Tibial artery (tissue), 4 donors: ENCODE measurements at regions not wholly inside any gene's neighbourhood (a gene's known extent, or its start where the extent isn't known, plus 50 kb on each side); places are given as distances from the start of the nearest gene placed in this dataset.

Experiments
- DNase-seq, 2 donors: peaks; one replicate each; pipeline ENCODE4 v3.0.0-alpha.2; 2019
- H3K27ac ChIP-seq, 2 donors: fragments of 200-600 bp; sonication (generic) in 1 of 2; 1 replicate in 1 of 2; 2 replicates in 1 of 2; pipeline ENCODE4 v1.5.1; 2018 to 2019; ENCODE audit warnings: mild to moderate bottlenecking in 1 of 2
- H3K27me3 ChIP-seq, 2 donors: fragments of 200-600 bp; sonication (generic) in 1 of 2; one replicate each; pipeline versions ENCODE4 v1.5.1 to v1.6.0; 2016 to 2019
- H3K36me3 ChIP-seq, 3 donors: fragments of 200-600 bp; sonication (generic) in 2 of 3; one replicate each; pipeline ENCODE4 v1.5.1; 2016 to 2019; ENCODE audit warnings: mild to moderate bottlenecking in 2 of 3
- H3K4me1 ChIP-seq, 4 donors: fragments of 200-600 bp; sonication (generic) in 2 of 4; 1 replicate in 3 of 4; 2 replicates in 1 of 4; pipeline ENCODE4 v1.5.1; 2016 to 2019
- H3K4me3 ChIP-seq, 2 donors: fragments of 200-600 bp; sonication (generic) in 1 of 2; 1 replicate in 1 of 2; 2 replicates in 1 of 2; pipeline ENCODE4 v1.5.1; 2018 to 2019; ENCODE audit warnings: mild to moderate bottlenecking in 2 of 2
- H3K9me3 ChIP-seq, 3 donors: fragments of 200-600 bp; sonication (generic) in 1 of 3; one replicate each; pipeline ENCODE4 v1.5.1; 2016 to 2019
- CTCF ChIP-seq, 2 experiments: fragments of 200-600 bp in 1 of 2; fragments of 450-650 bp in 1 of 2; IDR thresholded peaks; one replicate each; pipeline ENCODE4 v1.5.1; 2017 to 2019; ENCODE audit warnings: antibody characterized with exemption in 2 of 2, mild to moderate bottlenecking in 1 of 2, moderate library complexity in 1 of 2
- intact Hi-C: fragments of 100-400 bp; cut with DNase I; formaldehyde crosslinking; loops from one replicate; pipeline ENCODE4 v1.15.0; 2023; ENCODE audit warnings: low total_unique reads

GRCh38 chr22:49616356-49617231 lies 211.1 kb downstream of the BRD1 start:
- Histone ChIP-seq H3K9me3 (peaks cover 0 to 15% (median 14%) of the 10 kb centered on the region in 3 donors), H3K4me3 (no peak overlapping the region), H3K27me3 (peaks cover 0 to 22% of the 10 kb centered on the region in 2 donors), H3K36me3 (no peaks in the 10 kb centered on the region), H3K4me1 (no peaks in the 10 kb centered on the region), H3K27ac (no peak overlapping the region)
- TF ChIP-seq CTCF (IDR thresholded peaks at IDR 0.05) = no peak
- intact Hi-C loops = no loop called here
- DNase-seq = peak; percentile 9 to 56

- intact Hi-C loops = no loop called here
- peak; percentile 12 to 43 for DNase-seq
- Histone ChIP-seq H3K36me3 (no peaks in the 10 kb centered on the region), H3K4me1 (no peaks in the 10 kb centered on the region), H3K4me3 (no peak overlapping the region), H3K27ac (no peak overlapping the region), H3K27me3 (peaks cover 0 to 11% of the 10 kb centered on the region in 2 donors), H3K9me3 (peaks cover 0 to 15% (median 14%) of the 10 kb centered on the region in 3 donors)
- no peak for TF ChIP-seq CTCF (IDR thresholded peaks at IDR 0.05)
Observed at GRCh38 chr22:49614966-49615965, 212.4 kb downstream of the BRD1 start.

- no peak overlapping the region for H3K27ac ChIP-seq
- intact Hi-C loops = no loop called here
- peak; percentile 13 to 21 for DNase-seq
- no peak overlapping the region for H3K4me3 ChIP-seq
- H3K4me1 ChIP-seq = no peaks in the 10 kb centered on the region
- TF ChIP-seq CTCF (IDR thresholded peaks at IDR 0.05) = no peak
- H3K36me3 ChIP-seq = no peaks in the 10 kb centered on the region
- peaks cover 0 to 15% (median 14%) of the 10 kb centered on the region in 3 donors for H3K9me3 ChIP-seq
- H3K27me3 ChIP-seq = peaks cover 0 to 7% of the 10 kb centered on the region in 2 donors
Observed at GRCh38 chr22:49613511-49614270, 214.0 kb downstream of the BRD1 start.

GRCh38 chr22:49613108-49613507 lies 214.6 kb downstream of the BRD1 start:
- intact Hi-C loops = no loop called here
- DNase-seq = peak; percentile 2 to 28
- H3K9me3 ChIP-seq = peaks cover 0 to 15% (median 14%) of the 10 kb centered on the region in 3 donors
- H3K27me3 ChIP-seq = peaks cover 0 to 4% of the 10 kb centered on the region in 2 donors
- H3K36me3 ChIP-seq = no peaks in the 10 kb centered on the region
- no peak overlapping the region for H3K27ac ChIP-seq
- H3K4me3 ChIP-seq = no peak overlapping the region
- H3K4me1 ChIP-seq = no peaks in the 10 kb centered on the region
- no peak for TF ChIP-seq CTCF (IDR thresholded peaks at IDR 0.05)
